HG03135 (cell line): ENCODE measurements at regions not wholly inside any gene's neighbourhood (a gene's known extent, or its start where the extent isn't known, plus 50 kb on each side); places are given as distances from the start of the nearest gene placed in this dataset.

Experiments used
- ATAC-seq: cut with Tn5 transposase; IDR thresholded peaks from one replicate; pipeline ENCODE4 v1.9.1; 2021; ENCODE audit warnings: mild to moderate bottlenecking, moderate library complexity; ENCODE audit not compliant: unreplicated experiment

DNA sequence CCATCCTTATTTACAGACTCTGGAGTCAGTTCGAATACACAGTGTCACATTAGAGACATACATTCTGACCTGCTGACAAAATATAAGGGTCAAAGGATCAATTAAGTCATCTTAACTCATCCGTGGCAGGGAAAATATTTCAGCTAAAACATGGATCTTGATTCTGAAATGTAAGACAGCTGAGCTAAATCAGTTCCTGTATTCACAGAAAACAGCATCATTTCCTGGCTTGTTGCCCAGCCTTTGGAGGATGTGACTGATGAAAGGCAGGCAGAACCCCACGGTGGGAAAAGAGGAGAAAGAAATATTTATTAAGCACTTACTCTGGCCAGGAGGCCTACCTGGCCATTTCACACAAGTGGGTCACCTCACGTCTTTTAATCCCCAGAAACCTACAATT lies 101.9 kb downstream of the GAS2L3 start:
- no peak for ATAC-seq

DNA sequence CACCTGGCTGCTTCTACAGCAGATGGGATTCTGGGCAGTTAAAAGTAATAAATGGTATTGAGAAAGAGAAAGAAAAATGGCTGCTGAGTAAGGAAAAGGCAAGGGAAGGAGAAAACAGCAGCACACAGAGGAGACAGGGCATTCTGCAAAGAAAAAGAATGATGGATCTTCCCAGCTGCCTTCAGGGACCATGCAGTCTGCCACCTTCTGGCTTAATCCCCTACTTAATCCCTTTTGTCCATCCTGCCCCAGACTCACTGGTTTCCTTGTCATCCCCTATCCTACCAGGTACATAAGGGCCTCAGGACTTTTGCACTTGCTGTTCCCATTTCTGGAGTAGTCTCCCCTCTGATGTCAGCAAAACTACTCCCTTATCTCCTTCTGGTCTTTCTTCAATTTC lies 107.6 kb downstream of the GAS2L3 start:
- no peak for ATAC-seq

DNA sequence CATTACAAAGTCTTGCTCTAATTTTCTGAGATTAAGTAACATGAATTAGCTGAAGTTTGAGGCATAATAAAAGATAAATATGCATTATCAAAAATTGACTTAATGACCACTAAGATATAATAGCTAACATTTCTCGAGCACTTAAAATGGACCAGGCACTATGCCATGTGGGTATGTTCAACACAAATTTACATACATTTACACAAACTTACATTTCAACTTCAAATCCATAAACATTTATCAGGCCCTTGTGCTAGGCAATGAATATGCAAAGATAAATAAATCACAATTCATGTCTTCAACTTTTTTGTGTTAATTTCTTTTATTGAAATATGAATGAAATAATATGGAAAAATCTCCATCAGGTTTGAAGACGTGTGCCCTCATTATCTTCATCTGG lies 108.7 kb downstream of the GAS2L3 start:
- ATAC-seq: no peak

DNA sequence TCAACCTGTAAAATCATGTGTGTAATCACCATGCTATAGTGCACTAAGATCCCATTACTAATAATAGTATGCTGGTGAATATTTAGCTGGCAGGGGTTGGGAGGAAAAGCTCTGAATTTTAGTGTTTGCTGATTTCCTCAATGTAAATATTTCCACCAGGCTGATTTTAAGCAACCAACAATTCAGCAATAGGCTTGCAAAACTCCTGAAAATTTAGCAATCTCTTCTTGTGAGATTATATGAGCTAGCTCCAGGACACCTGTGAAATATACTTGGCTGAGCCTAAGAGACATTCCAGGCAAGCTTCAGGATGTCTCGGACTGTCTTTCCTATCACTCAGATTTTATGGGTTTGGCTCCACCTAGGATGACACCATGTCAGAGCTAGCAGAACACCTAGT lies 106.9 kb upstream of the ANO4 start:
- no peak for ATAC-seq

DNA sequence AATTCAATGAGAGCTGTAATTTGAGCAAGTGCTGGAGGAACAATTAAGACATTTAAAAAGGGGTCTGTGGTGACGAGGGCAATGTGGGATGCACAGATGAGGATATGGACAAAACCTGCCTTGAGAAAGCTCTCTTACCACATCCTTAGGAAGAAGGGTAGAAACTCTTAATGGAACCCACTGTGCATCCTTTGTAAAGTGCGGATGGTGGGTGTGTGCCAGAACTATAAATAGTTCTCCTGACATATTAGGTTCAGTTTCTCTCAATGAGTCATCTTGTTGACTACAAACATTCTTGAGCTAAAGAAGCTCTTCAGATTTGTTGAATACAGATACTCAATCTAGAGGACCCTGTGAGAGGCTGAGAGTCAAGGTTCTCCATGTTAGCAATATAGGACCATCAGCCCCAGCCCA lies 106.1 kb upstream of the ANO4 start:
- ATAC-seq: no peak

DNA sequence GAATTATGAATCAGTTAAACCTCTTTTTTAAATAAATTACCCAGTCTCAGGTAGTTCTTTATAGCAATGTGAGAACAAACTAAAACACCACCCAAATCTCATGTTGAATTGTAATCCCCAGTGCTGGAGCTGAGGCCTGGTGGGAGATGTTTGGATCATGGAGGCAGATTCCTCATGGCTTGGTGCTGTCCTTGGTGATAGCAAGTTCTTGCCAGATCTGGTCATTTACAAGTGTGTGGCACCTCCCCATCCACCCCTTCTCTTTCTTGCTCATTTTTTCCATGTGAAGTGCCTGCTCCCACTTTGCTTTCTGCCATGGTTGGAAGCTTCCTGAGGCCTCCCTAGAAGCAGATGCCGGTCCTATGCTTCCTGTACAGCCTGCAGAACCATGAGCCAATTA lies 102.1 kb upstream of the ANO4 start:
- no peak for ATAC-seq

DNA sequence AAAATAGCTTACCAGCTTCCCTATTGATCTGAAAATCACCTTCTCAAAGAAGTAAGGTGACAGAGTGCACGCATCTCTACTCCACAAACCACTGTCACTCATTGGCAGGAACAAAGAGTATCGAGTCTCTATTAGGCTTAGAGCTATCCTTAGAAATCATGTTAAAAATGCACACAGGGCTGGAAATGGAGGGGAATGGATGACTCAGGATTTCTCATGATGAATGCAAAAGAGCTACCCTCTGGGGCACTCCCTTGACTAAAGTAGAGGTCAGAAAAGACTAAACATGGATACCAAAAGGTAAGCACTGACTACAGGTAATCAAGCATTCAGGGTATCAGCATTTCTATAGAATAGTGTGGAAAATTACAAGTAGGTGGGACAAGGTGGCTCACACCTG lies 96.1 kb upstream of the ANO4 start:
- ATAC-seq: no peak

DNA sequence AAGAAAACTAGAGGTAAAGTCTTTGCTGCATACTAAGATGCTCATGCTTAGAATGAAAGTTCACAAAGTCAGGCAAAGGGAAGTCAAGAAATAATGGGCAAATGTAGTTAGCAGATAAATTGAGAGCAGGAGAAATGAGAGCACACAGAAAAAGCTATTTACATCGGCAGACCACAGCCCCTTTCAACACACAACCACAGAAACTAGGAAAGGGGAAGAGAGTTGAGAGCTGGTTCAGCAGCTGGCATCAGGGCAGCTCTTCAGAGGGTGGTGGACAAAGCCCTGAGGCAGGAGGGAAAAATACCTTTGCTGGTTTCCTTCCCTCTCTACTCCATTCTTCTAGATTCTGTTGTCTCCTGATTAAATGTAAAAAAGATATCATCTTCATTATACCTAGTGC lies 95.4 kb upstream of the ANO4 start:
- ATAC-seq: peak; percentile 59

DNA sequence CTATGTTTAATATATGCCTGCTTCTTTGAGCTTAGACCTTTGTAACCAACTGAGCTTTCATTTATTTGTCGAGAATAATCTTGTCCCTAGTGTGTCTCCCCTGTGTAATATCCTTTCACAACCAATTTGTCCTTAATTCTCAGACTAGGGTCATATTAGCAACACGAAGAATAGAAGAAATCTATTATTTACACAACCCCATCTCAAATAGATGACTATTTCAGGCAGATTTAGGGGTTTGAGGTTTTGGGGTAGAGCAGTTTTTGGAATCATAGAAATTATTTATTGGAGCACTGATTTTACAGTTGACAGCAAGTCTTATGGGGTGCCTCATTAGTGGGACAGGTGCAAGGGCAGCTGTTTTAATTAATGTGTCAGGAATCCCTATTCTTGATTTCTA lies 91.2 kb upstream of the ANO4 start:
- no peak for ATAC-seq

DNA sequence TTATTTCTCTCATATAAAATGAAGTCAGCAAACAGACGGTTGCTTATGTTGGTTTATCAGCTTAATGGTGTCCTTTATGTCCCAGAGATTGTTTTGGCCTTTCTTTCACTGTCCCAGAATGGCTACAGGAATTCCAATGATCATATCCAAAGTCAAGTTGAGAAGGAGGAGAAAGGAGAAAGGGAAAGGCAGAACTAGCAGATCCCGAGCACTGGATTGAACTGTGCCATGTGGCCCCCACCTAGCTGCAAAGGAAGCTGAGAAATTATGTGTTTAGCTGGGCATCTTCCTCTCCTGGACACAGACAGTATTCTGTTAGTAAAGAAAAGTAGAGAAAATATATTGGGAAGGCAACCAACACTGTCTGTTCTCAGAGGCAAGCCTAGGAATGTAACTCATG lies 90.7 kb upstream of the ANO4 start:
- ATAC-seq: no peak

DNA sequence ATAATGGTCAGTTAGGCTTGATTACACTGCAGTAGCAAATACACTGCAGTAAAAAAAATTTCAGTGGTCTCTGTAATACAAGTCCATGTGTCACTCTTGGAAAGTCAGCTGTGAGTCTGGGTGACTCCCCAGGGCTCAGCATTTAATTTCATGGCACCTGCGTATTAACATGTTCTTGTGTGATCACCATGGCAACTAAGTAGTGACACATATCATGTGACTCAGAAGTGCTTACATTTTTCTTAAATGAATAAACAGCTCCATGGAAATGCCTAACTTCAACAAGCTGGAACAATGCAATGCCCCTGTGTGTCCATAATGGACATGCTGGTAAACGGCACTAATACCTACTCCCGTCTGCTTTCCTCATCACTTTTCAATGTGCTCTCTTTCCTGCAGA lies 88.5 kb upstream of the ANO4 start:
- no peak for ATAC-seq

DNA sequence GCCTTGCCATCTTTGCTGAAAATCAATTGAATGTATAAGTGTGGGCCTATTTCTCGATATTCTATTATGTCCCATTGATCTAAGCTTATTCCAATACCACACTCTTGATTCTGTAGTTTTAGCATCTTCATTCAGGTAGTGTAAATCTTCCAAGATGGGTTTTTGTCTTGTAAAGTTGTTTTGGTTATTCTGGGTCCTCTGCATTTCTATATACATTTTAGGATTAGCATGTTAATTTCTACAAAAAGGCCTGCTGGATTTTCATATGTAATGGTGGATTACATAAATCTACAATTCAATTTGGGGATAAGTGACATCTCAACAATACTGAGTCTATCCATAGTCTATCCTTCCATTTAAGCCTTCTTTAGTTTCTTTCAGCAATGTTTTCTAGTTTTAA lies 86.0 kb upstream of the ANO4 start:
- no peak for ATAC-seq

DNA sequence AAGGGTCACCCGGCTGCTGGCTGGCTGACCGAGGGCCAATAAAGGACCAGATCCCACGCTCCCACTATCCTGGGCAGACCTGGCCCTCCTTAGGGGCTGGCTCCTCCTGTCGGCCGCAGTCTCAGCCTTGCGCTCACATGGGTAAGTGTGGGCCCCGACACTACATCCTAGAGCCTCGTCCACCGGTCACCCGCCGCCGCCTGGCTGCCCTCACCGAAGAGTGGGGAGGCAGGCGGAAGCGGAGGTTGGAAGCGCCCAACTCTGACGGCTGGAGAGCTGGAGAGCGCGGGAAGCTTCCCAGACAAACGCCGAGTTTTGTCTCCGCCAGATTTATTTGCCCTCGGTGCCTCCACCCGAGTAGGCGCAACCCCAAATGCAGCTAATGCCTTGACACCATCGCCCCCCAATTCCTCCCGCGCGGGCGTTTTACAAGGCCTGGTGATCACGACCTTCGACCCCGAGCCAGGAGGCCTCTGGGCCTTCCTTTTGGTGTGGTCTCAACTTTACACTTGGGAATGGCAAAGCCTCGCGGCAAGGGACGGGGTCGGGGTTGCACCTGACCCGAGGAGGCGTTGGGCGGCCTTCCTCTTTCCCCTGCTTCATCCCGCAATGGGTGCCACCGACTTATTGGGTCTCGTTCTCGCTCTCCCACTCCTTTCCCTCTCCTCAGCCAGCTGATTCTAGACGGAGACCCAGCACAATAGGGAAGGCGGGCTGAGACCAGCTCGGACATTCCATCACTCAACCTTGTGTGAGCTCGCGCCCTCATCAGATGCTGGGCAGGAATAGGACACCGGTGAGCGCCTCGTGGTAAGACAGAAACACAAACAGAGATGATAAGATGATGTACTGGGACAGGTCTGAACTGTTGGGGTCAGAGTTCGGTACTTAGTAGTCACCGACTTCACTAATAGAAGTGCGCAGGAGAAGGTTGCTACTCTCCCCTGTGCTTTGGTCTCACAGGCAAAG lies 78.3 kb upstream of the ANO4 start:
- ATAC-seq: no peak

DNA sequence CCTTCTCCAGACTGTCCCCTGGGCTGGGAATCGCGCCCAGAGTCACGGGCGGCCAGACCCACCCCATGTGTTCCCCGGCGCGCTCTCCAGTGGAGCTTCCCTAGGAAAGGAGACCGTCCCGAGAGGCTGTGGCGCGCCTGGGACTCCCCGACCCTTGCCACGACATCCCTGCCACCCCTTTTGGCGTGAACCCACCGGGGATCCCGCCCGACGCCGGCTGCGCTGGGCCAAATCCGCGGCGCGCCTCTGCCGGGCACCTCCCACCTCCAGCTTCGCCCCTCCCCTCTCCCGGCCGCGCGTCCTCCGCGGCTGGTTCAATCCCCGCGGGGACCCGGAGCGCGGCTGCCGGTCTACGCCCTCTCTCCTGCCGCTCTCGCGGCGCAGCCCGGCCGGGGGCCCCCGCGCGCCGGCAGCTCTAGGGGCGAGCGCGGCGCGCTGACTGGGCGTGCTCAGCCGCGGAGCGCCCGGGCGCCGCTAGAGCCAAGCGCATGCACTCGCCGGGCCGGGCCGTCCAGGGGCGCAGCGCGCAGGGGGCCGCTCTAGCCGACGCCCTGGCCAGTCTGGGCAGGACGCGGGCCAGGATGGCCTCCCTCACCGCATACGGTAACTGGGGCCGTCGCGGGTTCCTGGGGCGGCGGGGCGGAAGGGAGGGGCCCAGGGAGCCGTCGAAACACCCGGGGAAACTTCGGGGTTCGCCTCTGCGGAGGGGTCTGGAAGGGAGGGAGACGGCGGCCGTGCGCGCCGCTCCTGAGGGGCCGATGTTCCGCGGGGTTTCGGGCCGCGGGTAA lies 77.4 kb upstream of the ANO4 start:
- ATAC-seq: no peak

DNA sequence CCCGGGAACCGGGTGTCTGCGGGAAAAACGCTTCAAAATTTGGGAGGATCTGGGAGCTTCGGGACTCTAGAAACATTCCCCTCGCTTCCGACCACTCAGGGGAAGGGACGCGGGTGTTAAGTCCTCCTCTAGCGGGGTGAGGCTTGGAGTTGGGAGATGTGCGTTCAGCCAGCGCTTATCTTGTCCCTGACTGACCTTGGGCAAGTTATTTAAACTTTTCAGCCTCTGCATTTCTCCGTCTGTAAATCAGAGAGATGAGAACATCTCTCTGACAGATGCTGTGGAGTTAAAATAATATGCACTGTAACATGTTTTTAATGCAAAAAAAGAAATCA lies 76.9 kb upstream of the ANO4 start:
- ATAC-seq: no peak

DNA sequence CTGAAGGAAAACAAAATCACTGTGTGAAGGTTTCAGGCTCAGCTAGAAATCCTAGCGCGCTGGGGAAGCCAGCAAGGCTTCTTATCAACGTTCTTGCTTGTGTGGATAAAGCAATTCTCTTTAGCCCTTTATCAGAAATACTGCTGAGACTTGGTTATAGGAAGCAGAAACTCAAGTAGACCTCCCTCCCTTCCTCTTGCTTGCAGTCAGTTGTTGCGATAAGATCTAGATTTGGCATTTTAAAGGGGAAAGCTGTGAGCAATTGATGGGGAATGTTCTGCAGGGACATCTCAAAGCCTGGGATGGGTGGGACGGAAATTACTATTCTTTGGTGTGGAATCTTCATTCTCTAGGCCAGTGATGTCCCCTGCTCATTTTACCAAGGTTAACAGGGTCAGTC lies 76.4 kb upstream of the ANO4 start:
- no peak for ATAC-seq

DNA sequence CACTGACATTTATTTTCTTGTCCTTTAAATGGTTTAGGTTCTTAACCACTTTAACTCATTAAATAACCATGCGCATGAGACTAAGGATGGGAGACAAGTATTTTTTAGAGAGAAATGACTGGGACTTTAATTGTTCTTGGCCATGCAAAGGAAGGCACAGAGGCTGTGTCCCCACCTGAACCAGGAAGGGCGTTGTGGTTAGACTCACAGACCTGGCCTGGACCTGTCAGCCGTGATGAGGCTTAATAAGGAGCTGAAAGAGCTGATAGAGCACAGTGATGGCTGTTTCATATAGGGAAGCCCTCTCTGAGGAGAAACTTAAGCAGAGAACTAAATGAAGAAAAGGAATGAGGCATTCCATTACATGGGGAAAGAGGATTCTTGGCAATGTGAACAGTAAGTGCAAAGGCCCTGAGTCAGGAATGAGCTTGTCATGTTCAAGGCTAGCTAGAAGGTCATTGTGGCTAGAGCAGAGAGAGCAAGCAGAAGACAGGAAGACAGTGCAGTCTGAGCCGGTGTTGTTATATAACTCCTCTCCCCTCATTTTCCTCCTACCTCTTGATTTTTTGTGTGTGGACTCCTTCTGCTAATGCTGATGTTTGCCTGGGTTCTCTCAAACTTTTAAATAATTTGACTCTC lies 74.4 kb upstream of the ANO4 start:
- no peak for ATAC-seq

DNA sequence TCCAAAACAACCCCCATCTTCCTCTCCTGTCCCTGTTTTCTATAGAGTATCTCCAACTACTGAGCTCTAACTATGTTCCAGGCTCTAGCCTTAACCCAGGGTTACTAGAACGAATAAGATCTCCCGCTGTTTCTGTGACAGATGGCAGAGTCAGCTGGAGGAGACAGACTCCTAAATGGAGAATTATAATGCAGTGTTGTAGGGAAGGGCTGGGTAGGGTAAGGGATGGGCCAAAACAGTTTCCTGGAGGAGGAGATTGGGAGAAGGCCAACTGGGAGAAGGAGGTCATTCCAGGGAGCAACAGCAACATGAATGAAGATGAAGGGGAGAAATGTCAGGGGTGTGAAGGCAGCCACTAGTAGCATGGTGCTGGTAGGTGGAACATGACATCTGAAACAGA lies 73.4 kb upstream of the ANO4 start:
- ATAC-seq: no peak

DNA sequence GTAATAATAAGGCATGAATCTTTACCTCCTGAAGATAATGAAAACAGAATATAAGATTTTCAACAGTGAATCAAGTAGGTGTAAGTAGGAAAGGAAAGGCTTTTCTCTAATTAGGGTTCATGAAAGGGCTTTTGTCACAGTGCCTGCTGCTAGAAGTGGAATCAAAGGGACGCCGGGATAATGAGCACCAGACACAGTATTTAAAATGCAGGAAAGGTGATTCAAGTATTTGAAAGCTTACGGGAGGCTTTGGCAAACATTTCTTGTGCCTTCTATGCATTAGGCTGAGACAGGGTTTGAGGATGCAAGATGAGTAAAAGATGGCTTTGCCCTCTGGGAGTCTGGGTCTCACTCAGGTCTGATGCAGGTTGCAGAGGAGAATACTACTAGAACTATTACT lies 70.5 kb upstream of the ANO4 start:
- ATAC-seq: no peak

DNA sequence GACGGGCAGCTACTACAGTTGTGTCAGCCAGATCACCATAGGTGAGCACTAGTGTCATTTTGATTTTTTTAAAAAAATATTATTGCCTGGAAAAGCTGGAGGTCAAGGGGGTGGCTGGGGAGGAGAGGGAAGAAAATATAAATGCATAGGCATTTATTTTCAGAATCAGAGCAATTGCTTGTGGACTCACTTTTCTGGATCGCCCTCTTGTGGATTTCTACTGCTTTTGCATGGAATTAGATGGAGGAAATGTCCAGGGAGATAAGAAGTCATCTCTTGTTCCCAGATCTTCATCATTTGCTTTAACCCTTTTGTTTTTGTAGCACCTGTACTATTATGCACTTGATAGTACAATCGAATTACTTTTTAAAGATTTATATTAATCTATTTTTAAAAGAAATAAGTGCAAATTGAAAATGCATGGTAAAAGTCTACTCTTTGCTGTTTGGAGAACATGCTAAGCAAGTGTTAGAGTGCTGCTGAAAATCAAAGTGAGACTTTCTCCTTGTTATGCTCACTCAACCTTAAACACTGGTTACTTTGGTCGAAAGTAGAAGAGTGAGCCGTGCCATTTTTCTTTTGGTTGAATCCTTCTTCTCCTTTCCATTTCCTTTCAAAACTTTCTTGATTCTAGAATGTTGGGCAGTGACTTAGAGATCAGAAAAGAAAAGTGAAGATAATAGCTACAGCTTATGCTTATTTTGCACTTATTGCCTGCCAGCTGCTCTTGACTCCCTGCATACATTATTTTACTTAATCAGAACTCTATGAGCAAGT lies 60.6 kb upstream of the ANO4 start:
- ATAC-seq: peak; percentile 58

DNA sequence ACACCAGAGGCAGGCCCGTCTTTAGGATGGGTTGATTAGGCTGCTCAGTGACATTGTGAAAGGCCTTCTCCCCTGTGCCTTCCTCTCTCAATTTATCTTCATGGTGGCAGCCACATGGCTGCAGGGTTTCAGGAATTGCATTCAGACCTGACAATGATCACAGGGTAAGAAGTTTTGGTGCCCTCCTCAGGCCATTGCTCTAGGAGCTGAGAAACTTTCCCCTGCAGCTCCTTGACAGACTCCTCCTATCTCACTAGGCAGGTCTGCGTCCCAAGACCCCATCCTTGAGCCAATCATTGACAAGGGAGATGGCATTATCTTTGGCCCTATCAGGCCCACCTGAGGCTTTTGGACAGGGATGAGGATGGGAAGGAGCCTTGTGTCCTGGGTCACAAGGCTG lies 57.4 kb upstream of the ANO4 start:
- ATAC-seq: no peak
